ENCODE measurements at regions not wholly inside any gene's neighbourhood (a gene's known extent, or its start where the extent isn't known, plus 50 kb on each side); places are given as distances from the start of the nearest gene placed in this dataset.

- Histone ChIP-seq H4K20me1 (replicated peaks; ENCODE audit: control insufficient read depth, extremely low read depth, insufficient read depth, low read length) (no peaks in the 10 kb centered on the region), H3K27me3 (ENCODE audit: control insufficient read depth in 2 of 2, insufficient read depth in 2 of 2, low read length in 2 of 2) (no peaks in the 10 kb centered on the region), H3K27ac (ENCODE audit: insufficient read depth, low read depth, low read length) (no peak overlapping the region), H3K4me2 (ENCODE audit: insufficient read depth, low read length) (no peak overlapping the region), H3K9ac (replicated peaks; ENCODE audit: extremely low read depth, insufficient read depth, low read length) (no peak overlapping the region), H3K4me3 (replicated peaks in 1 of 3; ENCODE audit: insufficient read depth in 1 of 3, low read depth in 1 of 3, low read length in 3 of 3) (no peak overlapping the region), H3K79me2 (ENCODE audit: control insufficient read depth, insufficient read depth, low read length) (no peaks in the 10 kb centered on the region), H3K9me1 (replicated peaks; ENCODE audit: control insufficient read depth, extremely low read depth, insufficient read depth, low read length) (no peaks in the 10 kb centered on the region), H3K36me3 (ENCODE audit: control insufficient read depth in 2 of 2, extremely low read depth in 1 of 2, insufficient read depth in 2 of 2, low read length in 2 of 2) (no peaks in the 10 kb centered on the region), H3K9me3 (replicated peaks; ENCODE audit: control insufficient read depth, insufficient read depth, low read length) (no peaks in the 10 kb centered on the region), H2AFZ (ENCODE audit: low read depth, low read length) (no peak overlapping the region), H3K4me1 (ENCODE audit: control insufficient read depth, extremely low read depth, insufficient read depth, low read length) (no peaks in the 10 kb centered on the region)
- dilution Hi-C loops (cut with MboI; ENCODE audit: extremely low pct_ligation_motif_present, low sequenced_read_pairs): no loop called here
- no TSS peak for BruUV-seq (replicated peaks)
- ChIA-PET CTCF (interaction anchor here (1.2 to 1.4 kb wide), 2 partner anchors 9 to 38 kb away, joined by 3 read pairs; no protein-coding TSS in a partner anchor), POLR2A (no interaction called here)
- intact Hi-C loops (cut with micrococcal nuclease): no loop called here
- DNase-seq (ENCODE audit: low read depth, low spot score) (no peak), FAIRE-seq (no peak)
- TF ChIP-seq POLR2AphosphoS5 (IDR thresholded peaks at IDR 0.05; ENCODE audit: insufficient read depth, low read depth, low read length) (no peak), JUN (IDR thresholded peaks at IDR 0.05; ENCODE audit: borderline replicate concordance, insufficient read depth, insufficient read length, low read depth) (no peak), EZH2 (IDR thresholded peaks at IDR 0.05; ENCODE audit: borderline replicate concordance, low read depth, low read length, severe bottlenecking) (no peak), GATA2 (IDR thresholded peaks at IDR 0.05; ENCODE audit: insufficient read depth, insufficient read length, low read depth, low read length) (no peak), CTCF (IDR thresholded peaks at IDR 0.05; ENCODE audit: extremely low read depth in 1 of 2, insufficient read depth in 1 of 2, low read depth in 1 of 2, low read length in 2 of 2) (no peak), FOS (IDR thresholded peaks at IDR 0.05; ENCODE audit: borderline replicate concordance, insufficient read depth, low read length) (no peak), POLR2A (IDR thresholded peaks at IDR 0.05; ENCODE audit: low read depth, low read length) (no peak), MYC (IDR thresholded peaks at IDR 0.05; ENCODE audit: low read depth, low read length) (no peak)
- TF ChIP-seq, protein P1, sequence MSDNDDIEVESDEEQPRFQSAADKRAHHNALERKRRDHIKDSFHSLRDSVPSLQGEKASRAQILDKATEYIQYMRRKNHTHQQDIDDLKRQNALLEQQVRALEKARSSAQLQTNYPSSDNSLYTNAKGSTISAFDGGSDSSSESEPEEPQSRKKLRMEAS (IDR thresholded peaks at IDR 0.05; ENCODE audit: insufficient read depth, insufficient read length): no peak
Observed at GRCh38 chr7:25931156-25931555, 220.8 kb upstream of the NFE2L3 start.
